GM12892 (cell line): ENCODE measurements at regions not wholly inside any gene's neighbourhood (a gene's known extent, or its start where the extent isn't known, plus 50 kb on each side); places are given as distances from the start of the nearest gene placed in this dataset.

Experiments
- POLR2A ChIP-seq: IDR thresholded peaks from 2 replicates; pipeline ENCODE4 v1.6.1; 2011; ENCODE audit warnings: low read depth, low read length, control low read depth
- POLR2AphosphoS5 ChIP-seq: IDR thresholded peaks from 2 replicates; pipeline ENCODE4 v1.6.1; 2011; ENCODE audit warnings: low read depth, low read length, control low read depth

GRCh38 chr9:30982301-30982700, 1402.1 kb upstream of the ACO1 start:
- TF ChIP-seq POLR2A = no peak
- TF ChIP-seq POLR2AphosphoS5 = no peak
